HCT116 (cell line): ENCODE measurements at regions not wholly inside any gene's neighbourhood (a gene's known extent, or its start where the extent isn't known, plus 50 kb on each side); places are given as distances from the start of the nearest gene placed in this dataset.

Experiments
- ATAC-seq: fragments of 200-7000 bp; cut with Tn5 transposase; 2 replicates; pipeline ENCODE4 v1.9.1; 2020; ENCODE audit warnings: mild to moderate bottlenecking, moderate library complexity
- BruUV-seq: library from RNA; stranded (reverse); fragments of 400-500 nt; replicated peaks from 2 replicates; lab custom pipeline; 2021; lab: Mats Ljungman, UMichigan
- CTCF ChIA-PET: fragments of 300-600 bp; sonication (Branson Sonifier 250); formaldehyde crosslinking; loops from one replicate; lab custom pipeline; 2021; ENCODE audit warnings: antibody characterized with exemption; lab: Charles Lee
- POLR2A ChIA-PET: fragments of 300-600, 350-600 bp; sonication (Branson Sonifier 250); formaldehyde crosslinking; loops from one replicate; lab custom pipeline; 2021; ENCODE audit warnings: antibody characterized with exemption; lab: Charles Lee
- RAD21 ChIA-PET, 2 experiments: fragments of 300-600 bp; sonication (Branson Sonifier 250); formaldehyde crosslinking; loops; one replicate each; lab custom pipeline; 2023; ENCODE audit warnings: low total read pairs in 2 of 2; ENCODE audit not compliant: uncharacterized antibody in 2 of 2, unreplicated experiment in 2 of 2, low non-redundant PET in 1 of 2; lab: Charles Lee
- DNase-seq: peaks from one replicate; pipeline ENCODE4 v3.0.0-alpha.2; 2010; ENCODE audit warnings: low read depth, low spot score
- H2AFZ ChIP-seq: fragments of 200-600 bp; shearing (Covaris generic), sonication (generic); 2 replicates; pipeline ENCODE4 v1.6.1; 2017; ENCODE audit warnings: low read depth, mixed run types, mixed read lengths, antibody characterized with exemption, low read length; ENCODE audit not compliant: poor library complexity, severe bottlenecking
- H3K27ac ChIP-seq: 2 replicates; pipeline ENCODE4 v1.5.1; 2012; ENCODE audit warnings: low read depth, low read length
- H3K27me3 ChIP-seq: fragments of 200-600 bp; sonication (generic); 2 replicates; pipeline ENCODE4 v1.6.1; 2016; ENCODE audit warnings: mixed run types, low read length, mixed read lengths; ENCODE audit not compliant: insufficient read depth
- H3K36me3 ChIP-seq, 2 experiments: fragments of 200-500 bp in 1 of 2; fragments of 200-600 bp in 1 of 2; sonication (Bioruptor generic) in 1 of 2; sonication (generic) in 1 of 2; 2 replicates each; pipeline versions ENCODE4 v1.5.1 to v1.6.1; 2014 to 2016; ENCODE audit warnings: low read length in 2 of 2, inconsistent platforms in 1 of 2, mixed read lengths in 1 of 2, mixed run types in 1 of 2; ENCODE audit not compliant: insufficient read depth in 2 of 2, control insufficient read depth in 1 of 2
- H3K4me1 ChIP-seq, 2 experiments: fragments of 200-600 bp in 1 of 2; sonication (generic) in 1 of 2; 2 replicates each; pipeline versions ENCODE4 v1.5.1 to v1.6.1; 2012 to 2017; ENCODE audit warnings: low read length in 2 of 2, inconsistent platforms in 1 of 2, mild to moderate bottlenecking in 1 of 2, mixed read lengths in 1 of 2, mixed run types in 1 of 2, moderate library complexity in 1 of 2; ENCODE audit not compliant: insufficient read depth in 2 of 2, control insufficient read depth in 1 of 2
- H3K4me2 ChIP-seq: fragments of 200-600 bp; sonication (generic); 2 replicates; pipeline ENCODE4 v1.6.1; 2017; ENCODE audit warnings: mixed run types, low read length, mixed read lengths
- H3K4me3 ChIP-seq, 2 experiments: fragments of 200-600 bp in 1 of 2; sonication (generic) in 1 of 2; replicated peaks in 1 of 2; 2 replicates each; pipeline ENCODE4 v1.5.1; 2011 to 2016; ENCODE audit warnings: low read length in 2 of 2, control low read depth in 1 of 2, low read depth in 1 of 2, mild to moderate bottlenecking in 1 of 2, mixed read lengths in 1 of 2, mixed run types in 1 of 2
- H3K79me2 ChIP-seq: fragments of 200-600 bp; sonication (generic); 2 replicates; pipeline ENCODE4 v1.6.1; 2017; ENCODE audit warnings: mild to moderate bottlenecking, mixed run types, low read length, moderate library complexity, mixed read lengths; ENCODE audit not compliant: insufficient read depth
- H3K9ac ChIP-seq: fragments of 200-600 bp; sonication (generic); 2 replicates; pipeline ENCODE4 v1.6.1; 2016; ENCODE audit warnings: low read length, mixed read lengths
- H3K9me2 ChIP-seq: fragments of 200-600 bp; sonication (generic), shearing (Covaris generic); 2 replicates; pipeline ENCODE4 v1.6.1; 2017; ENCODE audit warnings: mixed run types, mild to moderate bottlenecking, moderate library complexity; ENCODE audit not compliant: insufficient read depth
- H3K9me3 ChIP-seq, 2 experiments: fragments of 200-500 bp in 1 of 2; fragments of 200-600 bp in 1 of 2; sonication (Bioruptor generic) in 1 of 2; sonication (generic) in 1 of 2; 2 replicates each; pipeline ENCODE4 v1.6.1; 2014 to 2017; ENCODE audit warnings: low read length in 2 of 2, mixed read lengths in 2 of 2, inconsistent platforms in 1 of 2, low read depth in 1 of 2, mild to moderate bottlenecking in 1 of 2, mixed run types in 1 of 2, moderate library complexity in 1 of 2; ENCODE audit not compliant: control insufficient read depth in 1 of 2, insufficient read depth in 1 of 2
- H4K20me1 ChIP-seq: fragments of 200-600 bp; sonication (generic), shearing (Covaris generic); 2 replicates; pipeline ENCODE4 v1.6.1; 2017; ENCODE audit warnings: mixed run types, mild to moderate bottlenecking, moderate library complexity; ENCODE audit not compliant: insufficient read depth
- CBX3 ChIP-seq: IDR thresholded peaks from 2 replicates; pipeline ENCODE4 v1.6.1; 2012; ENCODE audit warnings: low read depth
- CEBPB ChIP-seq: IDR thresholded peaks from 2 replicates; pipeline ENCODE4 v1.6.1; 2012; ENCODE audit warnings: low read depth
- EGR1 ChIP-seq: IDR thresholded peaks from 2 replicates; pipeline ENCODE4 v1.6.1; 2012; ENCODE audit warnings: low read depth
- EZH2 ChIP-seq: fragments of 200-600 bp; sonication (generic); IDR thresholded peaks from 2 replicates; pipeline ENCODE4 v1.6.1; 2017; ENCODE audit warnings: antibody characterized with exemption, mixed run types
- EZH2phosphoT487 ChIP-seq: fragments of 200-600 bp; IDR thresholded peaks from 2 replicates; pipeline ENCODE4 v1.6.1; 2018; ENCODE audit warnings: antibody characterized with exemption, borderline replicate concordance
- JUND ChIP-seq: IDR thresholded peaks from 2 replicates; pipeline ENCODE4 v1.6.1; 2012
- RAD21 ChIP-seq: IDR thresholded peaks from 2 replicates; pipeline ENCODE4 v1.6.1; 2012; ENCODE audit warnings: low read depth, mild to moderate bottlenecking
- SIN3A ChIP-seq: IDR thresholded peaks from 2 replicates; pipeline ENCODE4 v1.6.1; 2012; ENCODE audit warnings: low read depth
- TCF7L2 ChIP-seq: IDR thresholded peaks from 2 replicates; pipeline ENCODE4 v1.7.0; 2011; ENCODE audit warnings: borderline replicate concordance, inconsistent platforms; ENCODE audit not compliant: insufficient read depth, insufficient read length; ENCODE audit errors: extremely low read depth
- ZFX ChIP-seq: fragments of 450-650 bp; IDR thresholded peaks from 2 replicates; pipeline ENCODE4 v1.6.1; 2017
- intact Hi-C: fragments of 100-400 bp; cut with micrococcal nuclease; formaldehyde crosslinking; loops from 2 replicates; pipeline ENCODE4 v1.10.0; 2022
- TF ChIP-seq, protein P1 (sequence below): IDR thresholded peaks from 2 replicates; pipeline ENCODE4 v1.6.1; 2011; ENCODE audit warnings: mild to moderate bottlenecking, low read length, moderate library complexity; ENCODE audit not compliant: insufficient replicate concordance; ENCODE audit errors: extremely low read depth
- TF ChIP-seq, protein P2 (sequence below), 3 experiments: fragments of 200-600 bp in 1 of 3; sonication (generic) in 1 of 3; IDR thresholded peaks in 2 of 3; conservative IDR thresholded peaks in 1 of 3; 2 replicates each; pipeline ENCODE4 v1.5.1; 2012 to 2017; ENCODE audit warnings: low read depth in 2 of 3, low read length in 2 of 3, antibody characterized with exemption in 1 of 3, borderline replicate concordance in 1 of 3, control low read depth in 1 of 3, mild to moderate bottlenecking in 1 of 3, mixed read lengths in 1 of 3, mixed run types in 1 of 3, moderate library complexity in 1 of 3; ENCODE audit not compliant: insufficient read depth in 1 of 3
- TF ChIP-seq, protein P3 (sequence below): IDR thresholded peaks from 2 replicates; pipeline ENCODE4 v1.6.1; 2012

GRCh38 chr18:78801011-78801410, 178.6 kb upstream of the SALL3 start:
- CTCF ChIA-PET, result no interaction called here
- no TSS peak for BruUV-seq
- H3K27ac ChIP-seq, result no peak overlapping the region
- POLR2A ChIA-PET, result no interaction called here
- ATAC-seq (no peak), DNase-seq (no peak)
- RAD21 ChIA-PET, result no interaction called here
- H3K4me1 ChIP-seq, result no peaks in the 10 kb centered on the region
- H3K27me3 ChIP-seq, result peaks cover 10% of the 10 kb centered on the region; the same call in 1 of the 2 replicates
- no peaks in the 10 kb centered on the region for H3K9me3 ChIP-seq
- H3K4me3 ChIP-seq, result no peak overlapping the region
- H3K79me2 ChIP-seq, result no peaks in the 10 kb centered on the region
- intact Hi-C loops, result no loop called here
- no peak overlapping the region for H3K4me2 ChIP-seq
- H4K20me1 ChIP-seq, result no peaks in the 10 kb centered on the region
- H2AFZ ChIP-seq, result no peak overlapping the region
- H3K9ac ChIP-seq, result no peak overlapping the region
- TF ChIP-seq ZFX, result no peak
- no peaks in the 10 kb centered on the region for H3K9me2 ChIP-seq
- no peaks in the 10 kb centered on the region for H3K36me3 ChIP-seq

DNA sequence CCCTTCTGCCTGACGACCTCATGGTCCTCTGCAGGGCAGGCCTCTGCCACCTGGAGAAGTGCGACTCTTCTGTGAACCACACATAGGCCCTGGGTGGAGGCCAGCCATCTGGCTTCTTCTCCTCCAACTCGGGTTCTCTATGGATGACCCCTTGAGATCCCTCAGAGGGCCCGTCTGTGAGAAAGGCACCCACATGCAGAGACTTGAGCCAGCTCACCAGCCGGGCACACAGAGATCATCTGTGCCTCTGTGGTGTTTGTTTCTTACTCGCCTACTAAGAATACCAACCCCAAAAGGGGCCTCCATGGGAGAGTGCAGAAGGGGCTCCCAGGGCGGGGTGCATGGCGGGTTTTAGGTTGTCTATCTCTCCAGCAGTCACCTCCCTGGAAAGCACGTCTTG, 176.5 kb upstream of the SALL3 start:
- no peak for TF ChIP-seq EZH2phosphoT487
- TF ChIP-seq CEBPB, result no peak
- TF ChIP-seq EZH2, result no peak
- TF ChIP-seq, protein P1, sequence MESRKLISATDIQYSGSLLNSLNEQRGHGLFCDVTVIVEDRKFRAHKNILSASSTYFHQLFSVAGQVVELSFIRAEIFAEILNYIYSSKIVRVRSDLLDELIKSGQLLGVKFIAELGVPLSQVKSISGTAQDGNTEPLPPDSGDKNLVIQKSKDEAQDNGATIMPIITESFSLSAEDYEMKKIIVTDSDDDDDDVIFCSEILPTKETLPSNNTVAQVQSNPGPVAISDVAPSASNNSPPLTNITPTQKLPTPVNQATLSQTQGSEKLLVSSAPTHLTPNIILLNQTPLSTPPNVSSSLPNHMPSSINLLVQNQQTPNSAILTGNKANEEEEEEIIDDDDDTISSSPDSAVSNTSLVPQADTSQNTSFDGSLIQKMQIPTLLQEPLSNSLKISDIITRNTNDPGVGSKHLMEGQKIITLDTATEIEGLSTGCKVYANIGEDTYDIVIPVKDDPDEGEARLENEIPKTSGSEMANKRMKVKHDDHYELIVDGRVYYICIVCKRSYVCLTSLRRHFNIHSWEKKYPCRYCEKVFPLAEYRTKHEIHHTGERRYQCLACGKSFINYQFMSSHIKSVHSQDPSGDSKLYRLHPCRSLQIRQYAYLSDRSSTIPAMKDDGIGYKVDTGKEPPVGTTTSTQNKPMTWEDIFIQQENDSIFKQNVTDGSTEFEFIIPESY, result no peak
- no peak for TF ChIP-seq JUND
- no peak for TF ChIP-seq EGR1
- TF ChIP-seq SIN3A, result no peak
- TF ChIP-seq, protein P2, sequence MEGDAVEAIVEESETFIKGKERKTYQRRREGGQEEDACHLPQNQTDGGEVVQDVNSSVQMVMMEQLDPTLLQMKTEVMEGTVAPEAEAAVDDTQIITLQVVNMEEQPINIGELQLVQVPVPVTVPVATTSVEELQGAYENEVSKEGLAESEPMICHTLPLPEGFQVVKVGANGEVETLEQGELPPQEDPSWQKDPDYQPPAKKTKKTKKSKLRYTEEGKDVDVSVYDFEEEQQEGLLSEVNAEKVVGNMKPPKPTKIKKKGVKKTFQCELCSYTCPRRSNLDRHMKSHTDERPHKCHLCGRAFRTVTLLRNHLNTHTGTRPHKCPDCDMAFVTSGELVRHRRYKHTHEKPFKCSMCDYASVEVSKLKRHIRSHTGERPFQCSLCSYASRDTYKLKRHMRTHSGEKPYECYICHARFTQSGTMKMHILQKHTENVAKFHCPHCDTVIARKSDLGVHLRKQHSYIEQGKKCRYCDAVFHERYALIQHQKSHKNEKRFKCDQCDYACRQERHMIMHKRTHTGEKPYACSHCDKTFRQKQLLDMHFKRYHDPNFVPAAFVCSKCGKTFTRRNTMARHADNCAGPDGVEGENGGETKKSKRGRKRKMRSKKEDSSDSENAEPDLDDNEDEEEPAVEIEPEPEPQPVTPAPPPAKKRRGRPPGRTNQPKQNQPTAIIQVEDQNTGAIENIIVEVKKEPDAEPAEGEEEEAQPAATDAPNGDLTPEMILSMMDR (IDR thresholded peaks at IDR 0.05 in 2 of 3, conservative IDR thresholded peaks at IDR 0.05 in 1 of 3; ENCODE audit: borderline replicate concordance in 1 of 3, insufficient read depth in 1 of 3, low read depth in 2 of 3, low read length in 2 of 3), result no peak
- TF ChIP-seq RAD21, result no peak
- no peak for TF ChIP-seq CBX3
- TF ChIP-seq, protein P3, sequence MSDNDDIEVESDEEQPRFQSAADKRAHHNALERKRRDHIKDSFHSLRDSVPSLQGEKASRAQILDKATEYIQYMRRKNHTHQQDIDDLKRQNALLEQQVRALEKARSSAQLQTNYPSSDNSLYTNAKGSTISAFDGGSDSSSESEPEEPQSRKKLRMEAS, result no peak
- TF ChIP-seq ZFX, result no peak
- no peak for TF ChIP-seq TCF7L2
- TF ChIP-seq, all 23 proteins: peak for 0
- Histone ChIP-seq H3K36me3 (no peaks in the 10 kb centered on the region), H3K27ac (no peak overlapping the region), H3K79me2 (no peaks in the 10 kb centered on the region), H3K9ac (no peak overlapping the region), H3K4me2 (no peak overlapping the region), H3K9me2 (no peaks in the 10 kb centered on the region), H3K4me3 (no peak overlapping the region), H2AFZ (no peak overlapping the region), H3K27me3 (peaks cover 17% of the 10 kb centered on the region; the same call in 1 of the 2 replicates), H4K20me1 (no peaks in the 10 kb centered on the region), H3K9me3 (no peaks in the 10 kb centered on the region), H3K4me1 (no peaks in the 10 kb centered on the region)
- POLR2A ChIA-PET, result no interaction called here
- CTCF ChIA-PET, result no interaction called here
- no peak for DNase-seq
- intact Hi-C loops, result no loop called here
- RAD21 ChIA-PET, result no interaction called here
- no TSS peak for BruUV-seq
- ATAC-seq, result no peak
